ENCODE measurements at regions not wholly inside any gene's neighbourhood (a gene's known extent, or its start where the extent isn't known, plus 50 kb on each side); places are given as distances from the start of the nearest gene placed in this dataset.
"Not testable (repeated sequence)": the region's sequence is repeated elsewhere in the genome, so short reads cannot be mapped to it uniquely, and the experiment has no call there.

DNA sequence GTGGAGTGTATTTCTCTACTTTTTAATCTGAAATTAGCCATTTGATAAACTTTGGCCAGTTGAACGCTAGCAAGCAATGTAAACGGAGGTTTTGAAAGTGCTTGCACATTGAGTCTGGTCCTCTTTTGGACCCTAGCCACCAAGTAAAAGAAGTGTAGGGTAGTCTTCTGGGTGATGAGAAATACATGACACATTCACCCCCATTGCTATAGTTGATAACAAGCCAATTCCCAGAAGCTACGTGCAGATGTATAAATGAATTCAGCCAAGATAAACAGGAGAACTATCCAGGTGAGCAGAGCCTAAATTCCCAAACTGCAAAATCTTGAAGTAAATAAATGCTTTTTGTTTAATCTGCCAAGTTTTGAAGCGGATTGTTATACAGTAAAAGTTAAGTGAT, 965.4 kb upstream of the GRIA3 start:
- no peak for DNase-seq
- Histone ChIP-seq H3K4me3 (no peak overlapping the region), H3K27ac (no peak overlapping the region), H3K27me3 (ENCODE audit: insufficient read depth in 3 of 3, low read length in 2 of 3) (peaks cover 0 to 3% (median 0%) of the 10 kb centered on the region in 3 donors), H3K4me1 (no peaks in the 10 kb centered on the region), H3K36me3 (ENCODE audit: insufficient read depth in 1 of 2, low read depth in 1 of 2) (no peaks in the 10 kb centered on the region), H3K9me3 (no peaks in the 10 kb centered on the region)
- 73 to 81% (median 80%) methylated on average over 4 of the region's 4 CpGs for WGBS, 3 donors
- ATAC-seq = no peak
- intact Hi-C loops (cut with DNase I) = no loop called here
- TF ChIP-seq, protein P1, sequence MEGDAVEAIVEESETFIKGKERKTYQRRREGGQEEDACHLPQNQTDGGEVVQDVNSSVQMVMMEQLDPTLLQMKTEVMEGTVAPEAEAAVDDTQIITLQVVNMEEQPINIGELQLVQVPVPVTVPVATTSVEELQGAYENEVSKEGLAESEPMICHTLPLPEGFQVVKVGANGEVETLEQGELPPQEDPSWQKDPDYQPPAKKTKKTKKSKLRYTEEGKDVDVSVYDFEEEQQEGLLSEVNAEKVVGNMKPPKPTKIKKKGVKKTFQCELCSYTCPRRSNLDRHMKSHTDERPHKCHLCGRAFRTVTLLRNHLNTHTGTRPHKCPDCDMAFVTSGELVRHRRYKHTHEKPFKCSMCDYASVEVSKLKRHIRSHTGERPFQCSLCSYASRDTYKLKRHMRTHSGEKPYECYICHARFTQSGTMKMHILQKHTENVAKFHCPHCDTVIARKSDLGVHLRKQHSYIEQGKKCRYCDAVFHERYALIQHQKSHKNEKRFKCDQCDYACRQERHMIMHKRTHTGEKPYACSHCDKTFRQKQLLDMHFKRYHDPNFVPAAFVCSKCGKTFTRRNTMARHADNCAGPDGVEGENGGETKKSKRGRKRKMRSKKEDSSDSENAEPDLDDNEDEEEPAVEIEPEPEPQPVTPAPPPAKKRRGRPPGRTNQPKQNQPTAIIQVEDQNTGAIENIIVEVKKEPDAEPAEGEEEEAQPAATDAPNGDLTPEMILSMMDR (IDR thresholded peaks at IDR 0.05) = no peak

DNA sequence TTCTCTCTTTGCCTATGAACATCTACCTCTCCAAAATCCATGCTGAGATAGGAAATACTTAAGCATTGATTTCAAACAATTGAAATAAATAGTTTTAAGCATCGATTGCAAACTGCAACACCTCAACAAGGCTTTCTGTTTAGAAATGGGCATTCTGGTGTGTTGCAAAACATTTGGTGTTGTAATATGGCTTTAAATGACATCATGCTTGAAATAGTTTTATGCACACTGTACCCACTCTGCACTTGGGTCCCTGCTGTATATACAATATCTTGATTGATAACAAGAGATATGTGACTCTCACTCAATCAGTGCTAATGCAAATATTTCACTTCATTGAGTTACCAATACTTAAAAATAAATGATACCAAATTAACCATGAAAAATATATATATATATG, 964.9 kb upstream of the GRIA3 start:
- ATAC-seq = no peak
- H3K4me3 ChIP-seq = no peak overlapping the region
- peaks cover 0 to 3% (median 0%) of the 10 kb centered on the region in 3 donors for H3K27me3 ChIP-seq (ENCODE audit: insufficient read depth in 3 of 3, low read length in 2 of 3)
- no peaks in the 10 kb centered on the region for H3K4me1 ChIP-seq
- no peaks in the 10 kb centered on the region for H3K9me3 ChIP-seq
- no peak for DNase-seq
- TF ChIP-seq, protein P1 (IDR thresholded peaks at IDR 0.05) = no peak
- H3K36me3 ChIP-seq (ENCODE audit: insufficient read depth in 1 of 2, low read depth in 1 of 2) = no peaks in the 10 kb centered on the region
- WGBS, 3 donors = 71 to 83% (median 78%) methylated on average over 1 of the region's 1 CpG
- H3K27ac ChIP-seq = no peak overlapping the region
- intact Hi-C loops (cut with DNase I) = no loop called here

DNA sequence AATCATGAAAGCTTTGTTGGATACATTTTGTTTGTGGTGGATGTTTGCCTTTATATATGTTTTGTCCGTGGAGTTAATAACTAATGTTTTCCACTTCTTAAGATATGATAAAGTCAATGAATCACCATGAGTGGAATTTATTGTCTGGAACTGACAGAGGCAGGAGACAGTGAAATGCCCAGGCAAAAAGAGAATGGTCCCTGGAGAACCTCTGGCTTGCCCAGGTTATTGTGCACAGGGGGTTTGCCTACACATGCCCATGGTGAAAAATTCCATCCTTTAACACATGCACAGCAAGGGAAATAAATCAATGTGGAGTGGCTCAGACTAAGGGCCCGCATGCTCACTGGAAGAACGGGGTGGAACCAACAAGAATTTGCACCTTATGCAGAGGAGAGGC, 964.3 kb upstream of the GRIA3 start:
- Histone ChIP-seq H3K27ac (no peak overlapping the region), H3K4me1 (no peaks in the 10 kb centered on the region), H3K4me3 (no peak overlapping the region), H3K36me3 (ENCODE audit: insufficient read depth in 1 of 2, low read depth in 1 of 2) (no peaks in the 10 kb centered on the region), H3K9me3 (no peaks in the 10 kb centered on the region), H3K27me3 (ENCODE audit: insufficient read depth in 3 of 3, low read length in 2 of 3) (peaks cover 0 to 3% (median 0%) of the 10 kb centered on the region in 3 donors)
- TF ChIP-seq, protein P1 (IDR thresholded peaks at IDR 0.05) = no peak
- WGBS, 3 donors = 64 to 73% (median 65%) methylated on average over 3 of the region's 3 CpGs
- no peak for ATAC-seq
- intact Hi-C loops (cut with DNase I) = no loop called here
- DNase-seq = no peak

DNA sequence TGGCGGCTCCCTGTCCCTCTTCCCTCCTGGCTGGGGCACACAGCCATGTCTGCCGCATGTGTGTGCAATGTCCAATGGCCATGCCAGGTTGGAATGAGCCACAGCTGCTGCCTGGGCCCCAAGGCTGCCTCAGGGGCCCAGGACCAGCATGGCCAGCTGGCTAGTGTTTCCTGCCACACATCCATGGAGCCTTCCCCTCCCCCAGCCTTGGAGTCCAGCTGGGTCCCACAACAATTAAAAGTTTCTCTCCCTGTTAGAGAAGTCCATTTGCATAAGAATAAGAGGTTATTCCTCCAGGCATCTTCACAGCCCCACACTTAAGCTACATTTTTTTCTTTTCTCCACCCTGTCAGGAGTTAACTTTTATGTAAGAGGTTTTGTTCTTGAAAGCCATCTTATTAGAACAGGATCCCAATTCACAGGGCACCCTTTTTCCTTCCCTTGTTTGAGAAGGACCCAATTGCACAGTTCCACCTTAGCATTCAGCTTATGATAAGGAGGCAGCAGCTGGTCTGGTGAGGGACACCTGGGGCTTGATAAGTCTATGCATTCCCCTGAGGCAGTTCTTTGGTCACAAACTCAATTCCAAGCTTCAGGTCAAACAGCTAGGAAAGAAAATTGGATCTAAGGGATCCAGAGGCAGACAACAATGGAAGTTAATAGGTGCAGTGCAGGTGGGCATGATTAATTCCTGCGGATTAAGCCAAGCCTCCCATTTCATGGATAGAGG, 963.3 kb upstream of the GRIA3 start:
- no peak overlapping the region for H3K27ac ChIP-seq
- intact Hi-C loops (cut with DNase I) = no loop called here

DNA sequence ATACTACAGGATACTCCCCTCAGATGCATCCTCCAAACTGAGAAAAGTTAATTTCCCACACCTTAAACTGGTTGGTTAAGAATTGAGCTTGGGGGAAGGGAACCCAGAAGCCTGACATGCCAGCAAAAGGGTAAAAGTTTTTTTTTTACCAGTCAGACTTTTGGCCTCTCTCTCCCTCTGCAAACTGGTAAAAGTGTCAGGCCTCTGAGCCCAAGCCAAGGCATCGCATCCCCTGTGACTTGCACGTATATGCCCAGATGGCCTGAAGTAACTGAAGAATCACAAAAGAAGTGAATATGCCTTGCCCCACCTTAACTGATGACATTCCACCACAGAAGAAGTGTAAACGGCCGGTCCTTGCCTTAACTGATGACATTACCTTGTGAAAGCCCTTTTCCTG, 962.3 kb upstream of the GRIA3 start:
- 27 to 46% (median 35%) methylated on average over 4 of the region's 4 CpGs for WGBS, 3 donors
- ATAC-seq = not testable (repeated sequence)

More for the DNA sequence above, 963.3 kb upstream of the GRIA3 start:
- Histone ChIP-seq H3K4me1 (no peaks in the 10 kb centered on the region), H3K36me3 (ENCODE audit: insufficient read depth in 1 of 2, low read depth in 1 of 2) (no peaks in the 10 kb centered on the region), H3K27me3 (ENCODE audit: insufficient read depth in 3 of 3, low read length in 2 of 3) (peaks cover 0 to 3% (median 0%) of the 10 kb centered on the region in 3 donors), H3K4me3 (no peak overlapping the region), H3K9me3 (no peaks in the 10 kb centered on the region)
- ATAC-seq (no peak), DNase-seq (no peak)
- TF ChIP-seq, protein P1 (IDR thresholded peaks at IDR 0.05) = no peak
- WGBS, 3 donors = 32 to 50% (median 37%) methylated on average over 3 of the region's 3 CpGs

DNA sequence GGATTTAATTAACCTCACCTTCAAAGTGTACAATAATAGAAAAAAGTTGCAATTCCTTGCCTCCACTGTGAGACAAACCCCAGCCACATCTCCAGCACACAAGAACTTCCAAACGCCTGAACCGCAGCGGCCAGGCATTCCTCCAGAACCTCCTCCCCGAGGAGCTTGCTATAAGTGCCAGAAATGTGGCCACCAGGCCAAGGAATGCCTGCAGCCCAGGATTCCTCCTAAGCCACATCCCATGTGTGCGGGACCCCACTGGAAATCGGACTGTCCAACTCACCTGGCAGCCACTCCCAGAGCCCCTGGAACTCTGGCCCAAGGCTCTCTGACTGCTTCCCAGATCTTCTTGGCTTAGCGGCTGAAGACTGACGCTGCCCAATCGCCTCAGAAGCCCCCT, 959.9 kb upstream of the GRIA3 start:
- H3K36me3 ChIP-seq (ENCODE audit: insufficient read depth in 1 of 2, low read depth in 1 of 2); ATAC-seq; H3K4me1 ChIP-seq; H3K27ac ChIP-seq; H3K9me3 ChIP-seq; H3K4me3 ChIP-seq; H3K27me3 ChIP-seq (ENCODE audit: insufficient read depth in 3 of 3, low read length in 2 of 3); intact Hi-C loops (cut with DNase I); DNase-seq: not testable (repeated sequence)
- 36 to 46% (median 43%) methylated on average over 5 to 7 of the region's 9 CpGs for WGBS, 3 donors

More for the DNA sequence above, 962.3 kb upstream of the GRIA3 start:
- H3K27ac ChIP-seq; H3K27me3 ChIP-seq (ENCODE audit: insufficient read depth in 3 of 3, low read length in 2 of 3); H3K4me3 ChIP-seq; H3K9me3 ChIP-seq; H3K4me1 ChIP-seq; DNase-seq; intact Hi-C loops (cut with DNase I); H3K36me3 ChIP-seq (ENCODE audit: insufficient read depth in 1 of 2, low read depth in 1 of 2): not testable (repeated sequence)
